ENCODE measurements at regions not wholly inside any gene's neighbourhood (a gene's known extent, or its start where the extent isn't known, plus 50 kb on each side); places are given as distances from the start of the nearest gene placed in this dataset.

- no peaks in the 10 kb centered on the region for H3K9me3 ChIP-seq
- no peaks in the 10 kb centered on the region for H3K4me1 ChIP-seq
- no peak overlapping the region for H3K4me3 ChIP-seq (ENCODE audit: low read depth, low read length)
- H3K36me3 ChIP-seq, result no peaks in the 10 kb centered on the region
- no peak for TF ChIP-seq CTCF (IDR thresholded peaks at IDR 0.05; ENCODE audit: low read depth, low read length)
- DNase-seq, result no peak
- no peaks in the 10 kb centered on the region for H3K27me3 ChIP-seq
Measured at GRCh38 chr5:143511736-143512135, 108.2 kb upstream of the NR3C1 start.

GRCh38 chr5:143509758-143510221 is 106.3 kb upstream of the NR3C1 start:
- H3K9me3 ChIP-seq, result no peaks in the 10 kb centered on the region
- no peak for TF ChIP-seq CTCF (IDR thresholded peaks at IDR 0.05; ENCODE audit: low read depth, low read length)
- H3K36me3 ChIP-seq, result no peaks in the 10 kb centered on the region
- DNase-seq, result no peak
- H3K4me1 ChIP-seq, result no peaks in the 10 kb centered on the region
- no peaks in the 10 kb centered on the region for H3K27me3 ChIP-seq
- no peak overlapping the region for H3K4me3 ChIP-seq (ENCODE audit: low read depth, low read length)

GRCh38 chr5:143506836-143507552 is 103.5 kb upstream of the NR3C1 start:
- Histone ChIP-seq H3K36me3 (no peaks in the 10 kb centered on the region), H3K27me3 (no peaks in the 10 kb centered on the region), H3K9me3 (no peaks in the 10 kb centered on the region), H3K4me1 (no peaks in the 10 kb centered on the region), H3K4me3 (ENCODE audit: low read depth, low read length) (no peak overlapping the region)
- TF ChIP-seq CTCF (IDR thresholded peaks at IDR 0.05; ENCODE audit: low read depth, low read length), result no peak
- DNase-seq, result no peak

GRCh38 chr5:143505934-143506333 is 102.4 kb upstream of the NR3C1 start:
- H3K27me3 ChIP-seq, result no peaks in the 10 kb centered on the region
- no peaks in the 10 kb centered on the region for H3K4me1 ChIP-seq
- DNase-seq, result no peak
- no peaks in the 10 kb centered on the region for H3K9me3 ChIP-seq
- H3K36me3 ChIP-seq, result no peaks in the 10 kb centered on the region
- H3K4me3 ChIP-seq (ENCODE audit: low read depth, low read length), result no peak overlapping the region
- no peak for TF ChIP-seq CTCF (IDR thresholded peaks at IDR 0.05; ENCODE audit: low read depth, low read length)

GRCh38 chr5:143505354-143505753 is 101.9 kb upstream of the NR3C1 start:
- TF ChIP-seq CTCF (IDR thresholded peaks at IDR 0.05; ENCODE audit: low read depth, low read length), result no peak
- no peak for DNase-seq
- H3K27me3 ChIP-seq, result no peaks in the 10 kb centered on the region
- H3K9me3 ChIP-seq, result no peaks in the 10 kb centered on the region
- H3K4me1 ChIP-seq, result no peaks in the 10 kb centered on the region
- H3K36me3 ChIP-seq, result no peaks in the 10 kb centered on the region
- no peak overlapping the region for H3K4me3 ChIP-seq (ENCODE audit: low read depth, low read length)

GRCh38 chr5:143501310-143502044 is 98.0 kb upstream of the NR3C1 start:
- H3K36me3 ChIP-seq, result no peaks in the 10 kb centered on the region
- no peaks in the 10 kb centered on the region for H3K4me1 ChIP-seq
- H3K27me3 ChIP-seq, result no peaks in the 10 kb centered on the region
- no peak for DNase-seq
- TF ChIP-seq CTCF (IDR thresholded peaks at IDR 0.05; ENCODE audit: low read depth, low read length), result no peak
- H3K9me3 ChIP-seq, result no peaks in the 10 kb centered on the region
- no peak overlapping the region for H3K4me3 ChIP-seq (ENCODE audit: low read depth, low read length)
